ENCODE measurements at regions not wholly inside any gene's neighbourhood (a gene's known extent, or its start where the extent isn't known, plus 50 kb on each side); places are given as distances from the start of the nearest gene placed in this dataset.

- Histone ChIP-seq H2AFZ (ENCODE audit: low read length) (no peak overlapping the region), H3K9me3 (ENCODE audit: low read length) (no peaks in the 10 kb centered on the region), H3K36me3 (ENCODE audit: low read depth, low read length) (no peaks in the 10 kb centered on the region), H3K79me2 (ENCODE audit: low read length) (no peaks in the 10 kb centered on the region), H3K27ac (ENCODE audit: low read length) (no peak overlapping the region), H3K4me1 (ENCODE audit: insufficient read depth, low read length) (no peaks in the 10 kb centered on the region), H3K9ac (ENCODE audit: low read length) (no peak overlapping the region), H3K9me2 (replicated peaks; ENCODE audit: low read length) (no peaks in the 10 kb centered on the region), H3K4me3 (ENCODE audit: low read length) (no peak overlapping the region), H3F3A (ENCODE audit: low read length, unreplicated experiment) (no peaks in the 10 kb centered on the region), H3K4me2 (ENCODE audit: low read length) (no peak overlapping the region), H3K27me3 (ENCODE audit: low read length) (peaks cover 10% of the 10 kb centered on the region; the same call in 1 of the 2 replicates), H4K20me1 (ENCODE audit: low read length) (no peaks in the 10 kb centered on the region)
- ChIA-PET POLR2A (ENCODE audit: unreplicated experiment) (no interaction called here), CTCF (no interaction called here)
- intact Hi-C loops (cut with micrococcal nuclease) = loop anchor here (5.0 to 10.0 kb wide), 2 partner anchors 349 to 702 kb away; no protein-coding TSS in a partner anchor
- DNase-seq (peak; percentile 38), ATAC-seq (peak; percentile 74)
- BruUV-seq (replicated peaks) = no TSS peak
- TF ChIP-seq EZH2 (IDR thresholded peaks at IDR 0.05; ENCODE audit: low read length, unreplicated experiment) = no peak
- TF ChIP-seq CTCF (conservative IDR thresholded peaks at IDR 0.05; ENCODE audit: low read depth, low read length) = peak; percentile 79
Measured at GRCh38 chr2:35973132-35973736, 382.3 kb upstream of the CRIM1 start.

DNA sequence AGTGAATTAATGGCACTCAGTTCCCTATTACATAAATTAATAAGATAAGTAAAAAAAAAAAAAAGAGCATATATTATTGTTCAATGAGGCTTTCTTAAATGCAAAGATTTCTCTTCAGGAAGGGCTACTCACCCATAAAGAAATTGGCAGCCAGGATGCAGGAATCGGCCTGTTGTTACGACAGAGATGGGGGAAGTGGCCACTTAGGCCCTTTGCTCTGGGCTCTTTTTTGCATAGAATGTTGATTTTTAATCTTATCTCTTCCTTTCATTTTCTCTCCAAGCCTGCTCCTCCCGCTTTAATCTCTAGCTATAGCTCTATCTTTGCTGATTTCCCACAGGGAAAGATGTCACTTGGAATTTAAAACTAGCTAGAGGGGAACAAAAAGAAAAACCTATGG lies 391.8 kb upstream of the CRIM1 start:
- H3K4me1 ChIP-seq (ENCODE audit: insufficient read depth, low read length) = no peaks in the 10 kb centered on the region
- H3K9me3 ChIP-seq (ENCODE audit: low read length) = no peaks in the 10 kb centered on the region
- ATAC-seq (no peak), DNase-seq (no peak)
- H3K4me3 ChIP-seq (ENCODE audit: low read length) = no peak overlapping the region
- H3F3A ChIP-seq (ENCODE audit: low read length, unreplicated experiment) = no peaks in the 10 kb centered on the region
- peaks cover 18% of the 10 kb centered on the region for H3K27me3 ChIP-seq (ENCODE audit: low read length)
- H2AFZ ChIP-seq (ENCODE audit: low read length) = no peak overlapping the region
- BruUV-seq (replicated peaks) = no TSS peak
- no peaks in the 10 kb centered on the region for H4K20me1 ChIP-seq (ENCODE audit: low read length)
- ChIA-PET POLR2A (ENCODE audit: unreplicated experiment) (no interaction called here), CTCF (no interaction called here)
- no peaks in the 10 kb centered on the region for H3K79me2 ChIP-seq (ENCODE audit: low read length)
- no peaks in the 10 kb centered on the region for H3K36me3 ChIP-seq (ENCODE audit: low read depth, low read length)
- H3K4me2 ChIP-seq (ENCODE audit: low read length) = no peak overlapping the region
- H3K9ac ChIP-seq (ENCODE audit: low read length) = no peak overlapping the region
- H3K27ac ChIP-seq (ENCODE audit: low read length) = no peak overlapping the region
- no peak for TF ChIP-seq EZH2 (IDR thresholded peaks at IDR 0.05; ENCODE audit: low read length, unreplicated experiment)
- H3K9me2 ChIP-seq (replicated peaks; ENCODE audit: low read length) = no peaks in the 10 kb centered on the region
- intact Hi-C loops (cut with micrococcal nuclease) = no loop called here

DNA sequence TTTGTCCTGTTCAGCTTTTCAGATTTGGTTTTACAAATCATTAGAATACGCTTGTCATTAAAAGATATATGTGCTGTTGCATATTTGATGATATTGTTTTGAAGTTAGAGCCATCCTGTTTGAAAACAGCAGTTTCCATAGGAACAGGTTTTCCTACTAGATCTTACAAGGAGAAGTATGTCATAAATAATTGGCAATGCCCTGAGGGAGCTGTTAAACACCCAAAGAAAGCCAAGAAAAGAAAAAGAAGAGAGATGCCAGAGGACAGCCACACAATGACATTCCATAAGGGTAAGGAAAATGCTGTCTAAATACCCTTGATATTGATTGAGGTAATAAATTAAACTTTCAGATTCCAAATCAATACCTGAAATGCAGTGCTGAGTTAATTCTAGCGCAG lies 392.2 kb upstream of the CRIM1 start:
- DNase-seq (no peak), ATAC-seq (no peak)
- intact Hi-C loops (cut with micrococcal nuclease) = no loop called here
- Histone ChIP-seq H3K9ac (ENCODE audit: low read length) (no peak overlapping the region), H3K36me3 (ENCODE audit: low read depth, low read length) (no peaks in the 10 kb centered on the region), H3K27me3 (ENCODE audit: low read length) (peaks cover 18% of the 10 kb centered on the region), H3F3A (ENCODE audit: low read length, unreplicated experiment) (no peaks in the 10 kb centered on the region), H3K4me3 (ENCODE audit: low read length) (no peak overlapping the region), H3K9me3 (ENCODE audit: low read length) (no peaks in the 10 kb centered on the region), H3K4me2 (ENCODE audit: low read length) (no peak overlapping the region), H2AFZ (ENCODE audit: low read length) (no peak overlapping the region), H3K4me1 (ENCODE audit: insufficient read depth, low read length) (no peaks in the 10 kb centered on the region), H3K9me2 (replicated peaks; ENCODE audit: low read length) (no peaks in the 10 kb centered on the region), H3K79me2 (ENCODE audit: low read length) (no peaks in the 10 kb centered on the region), H3K27ac (ENCODE audit: low read length) (no peak overlapping the region), H4K20me1 (ENCODE audit: low read length) (no peaks in the 10 kb centered on the region)
- TF ChIP-seq CTCF (conservative IDR thresholded peaks at IDR 0.05; ENCODE audit: low read depth, low read length) = no peak
- TF ChIP-seq EZH2phosphoT487 (IDR thresholded peaks at IDR 0.05; ENCODE audit: borderline replicate concordance, low read length) = no peak
- no peak for TF ChIP-seq EZH2 (IDR thresholded peaks at IDR 0.05; ENCODE audit: low read length, unreplicated experiment)
- ChIA-PET POLR2A (ENCODE audit: unreplicated experiment) (no interaction called here), CTCF (no interaction called here)
- no TSS peak for BruUV-seq (replicated peaks)
